SK-N-DZ (cell line): ENCODE measurements at regions not wholly inside any gene's neighbourhood (a gene's known extent, or its start where the extent isn't known, plus 50 kb on each side); places are given as distances from the start of the nearest gene placed in this dataset.

ENCODE experiments used
- DNase-seq: peaks from one replicate; pipeline ENCODE4 v3.0.0-alpha.2; 2015; ENCODE audit warnings: low spot score

GRCh38 chr16:54679531-54679930 lies 251.1 kb upstream of the IRX5 start:
- no peak for DNase-seq

DNA sequence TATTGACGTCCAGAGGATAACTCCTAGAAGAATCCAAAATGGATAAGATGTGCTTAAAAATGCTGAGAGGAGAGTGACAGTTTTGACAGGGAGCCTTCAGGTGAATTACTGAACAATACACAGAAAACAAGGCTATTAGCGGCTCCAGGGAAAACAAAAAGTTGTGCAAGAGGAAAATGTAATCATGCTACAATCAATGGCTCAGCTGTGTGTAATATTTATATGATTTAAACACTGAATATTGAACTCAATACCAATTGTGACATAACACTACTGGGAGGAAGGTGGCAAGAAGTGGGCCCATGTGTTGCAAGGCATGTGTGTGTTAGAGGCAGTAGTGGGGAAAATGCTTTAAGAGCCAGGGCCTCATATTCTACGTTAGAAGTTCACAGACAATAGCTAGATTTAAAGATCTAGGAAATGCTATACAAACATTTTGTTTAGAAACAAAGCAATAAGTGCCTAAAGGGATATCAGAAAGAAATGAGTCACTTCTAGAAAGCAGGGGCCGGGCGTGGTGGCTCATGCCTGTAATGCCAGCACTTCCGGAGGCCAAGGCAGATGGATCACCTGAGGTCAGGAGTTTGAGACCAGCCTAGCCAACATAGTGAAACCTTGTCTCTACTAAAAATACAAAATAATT lies 253.2 kb upstream of the IRX5 start:
- DNase-seq, result no peak

DNA sequence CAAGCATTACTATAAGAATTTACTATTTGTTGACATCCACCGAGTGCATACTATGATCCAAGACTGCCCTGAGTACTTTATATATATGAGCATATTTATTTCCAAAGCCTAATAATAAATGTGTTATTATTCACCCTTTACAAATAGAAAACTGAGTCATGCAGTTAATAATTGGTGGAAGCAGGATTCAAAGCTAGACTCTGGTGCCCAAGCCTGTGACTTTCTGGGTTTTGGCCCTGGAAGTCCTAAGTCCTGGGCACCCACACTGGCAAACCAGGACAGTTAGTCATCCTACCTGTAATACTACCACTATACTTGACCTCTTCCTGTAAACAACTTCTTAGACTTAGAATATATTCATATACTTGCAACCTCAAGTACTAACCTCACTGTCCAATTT lies 257.4 kb upstream of the IRX5 start:
- DNase-seq, result no peak

DNA sequence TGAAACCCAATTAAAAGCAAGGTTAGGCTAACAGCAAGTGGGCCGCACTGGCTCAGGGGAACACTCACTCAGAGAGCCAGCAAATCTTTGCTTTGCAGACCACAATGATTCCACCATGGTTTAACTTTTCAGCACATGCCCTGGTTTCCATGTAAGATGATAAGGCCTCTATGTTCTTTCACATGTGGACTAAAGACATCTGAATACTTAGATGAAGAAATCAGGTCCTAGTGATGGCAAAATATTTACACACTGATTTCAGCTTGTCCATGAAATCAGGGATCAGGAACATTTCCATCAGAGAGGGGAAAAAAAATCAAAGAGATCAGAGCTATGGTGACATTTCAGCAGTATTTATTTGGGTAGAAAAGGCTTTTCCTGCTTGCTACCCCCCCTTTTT lies 258.2 kb upstream of the IRX5 start:
- DNase-seq, result no peak

DNA sequence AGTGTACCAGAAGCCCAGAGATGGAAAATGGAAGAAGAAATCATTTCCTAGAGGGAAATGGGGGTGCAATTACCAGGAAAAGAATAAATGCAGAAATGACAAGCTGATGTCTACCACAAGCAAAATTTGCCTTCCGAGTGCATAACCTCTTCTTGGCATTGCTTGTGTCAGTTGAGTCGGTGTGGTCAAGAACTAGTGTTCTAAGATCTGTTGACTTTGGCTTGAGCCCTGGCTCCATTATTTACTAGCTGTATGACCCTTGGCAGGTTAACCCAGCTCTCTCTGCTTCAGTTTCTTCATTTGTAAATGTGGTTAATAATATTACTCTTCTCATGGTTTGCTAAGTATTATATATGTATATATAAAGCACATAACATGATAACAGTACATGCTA lies 273.0 kb upstream of the IRX5 start:
- no peak for DNase-seq

- no peak for DNase-seq
Observed at GRCh38 chr16:54657058-54657708, 273.5 kb upstream of the IRX5 start.

DNA sequence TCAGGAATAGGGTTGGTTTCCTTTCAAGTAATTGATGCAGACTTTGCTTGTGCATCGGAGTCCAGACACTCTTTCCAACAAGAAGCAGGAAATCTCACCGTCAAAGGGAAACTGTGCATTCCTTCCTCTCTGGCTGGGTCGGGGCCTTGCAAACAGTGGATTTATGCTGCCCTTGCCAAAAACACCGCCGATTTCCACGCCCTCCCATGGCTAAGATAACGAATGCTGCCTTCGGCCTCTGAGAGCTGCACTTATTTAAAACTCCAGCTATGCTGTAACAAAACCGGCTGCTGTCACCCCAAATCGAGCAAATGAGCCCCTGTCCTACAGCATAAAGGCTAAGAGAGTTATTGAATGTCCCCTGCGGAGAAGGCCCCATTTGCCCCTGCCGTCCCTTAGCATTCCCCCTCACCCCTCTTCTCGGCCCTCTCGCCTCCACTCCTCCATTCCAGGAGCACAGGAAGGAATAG lies 275.5 kb upstream of the IRX5 start:
- DNase-seq, result no peak

DNA sequence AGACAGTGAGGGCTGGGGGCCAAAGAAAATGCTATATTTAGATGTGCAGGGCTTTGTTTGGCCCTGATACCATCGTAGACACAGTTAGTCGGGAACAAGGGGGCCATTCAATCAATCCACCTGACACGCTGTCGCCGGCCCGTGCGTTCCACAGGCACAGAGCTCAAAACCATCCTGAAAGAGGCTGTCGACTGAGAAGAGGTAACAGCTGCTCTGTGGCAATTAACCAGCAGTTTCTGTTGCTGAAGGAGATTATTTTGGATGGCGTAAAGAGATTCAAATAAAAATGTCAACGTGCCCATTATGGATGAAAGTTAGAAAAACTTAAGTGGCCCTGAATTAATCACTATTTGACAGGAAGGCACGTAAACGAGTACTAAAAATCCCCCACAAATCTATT lies 276.2 kb upstream of the IRX5 start:
- DNase-seq, result no peak

- DNase-seq, result no peak
Observed at GRCh38 chr16:54652201-54652770, 278.4 kb upstream of the IRX5 start.

- DNase-seq, result no peak
Observed at GRCh38 chr16:54651440-54652195, 279.0 kb upstream of the IRX5 start.

GRCh38 chr16:54649876-54650275 lies 280.8 kb upstream of the IRX5 start:
- DNase-seq, result no peak

GRCh38 chr16:54648575-54648974 lies 282.1 kb upstream of the IRX5 start:
- DNase-seq, result no peak

DNA sequence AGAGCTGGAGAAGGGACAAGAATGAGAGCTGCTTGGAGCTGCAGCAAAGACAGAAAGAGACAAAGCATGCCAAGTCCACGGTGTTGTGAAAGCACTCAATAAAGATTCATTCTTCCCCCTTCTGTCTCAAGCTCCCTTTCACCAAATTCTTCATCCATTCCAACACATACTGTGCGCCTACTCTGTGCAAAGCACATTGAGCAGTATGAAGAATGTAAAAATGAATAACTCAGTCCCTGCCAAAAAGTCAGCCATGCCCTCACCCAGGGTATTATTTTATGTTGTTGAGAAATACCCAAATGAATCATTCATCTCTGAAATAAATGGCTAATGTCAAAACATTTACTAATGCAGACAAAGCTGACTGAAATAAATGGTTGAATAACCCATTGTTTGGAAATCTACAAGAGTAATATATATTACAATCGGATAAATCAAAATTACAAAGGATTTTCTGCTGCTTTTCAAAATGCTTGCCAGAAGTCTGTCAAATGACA lies 282.9 kb upstream of the IRX5 start:
- no peak for DNase-seq

GRCh38 chr16:54647216-54647615 lies 283.4 kb upstream of the IRX5 start:
- no peak for DNase-seq

- DNase-seq, result no peak
Observed at GRCh38 chr16:54645345-54645744, 285.3 kb upstream of the IRX5 start.

DNA sequence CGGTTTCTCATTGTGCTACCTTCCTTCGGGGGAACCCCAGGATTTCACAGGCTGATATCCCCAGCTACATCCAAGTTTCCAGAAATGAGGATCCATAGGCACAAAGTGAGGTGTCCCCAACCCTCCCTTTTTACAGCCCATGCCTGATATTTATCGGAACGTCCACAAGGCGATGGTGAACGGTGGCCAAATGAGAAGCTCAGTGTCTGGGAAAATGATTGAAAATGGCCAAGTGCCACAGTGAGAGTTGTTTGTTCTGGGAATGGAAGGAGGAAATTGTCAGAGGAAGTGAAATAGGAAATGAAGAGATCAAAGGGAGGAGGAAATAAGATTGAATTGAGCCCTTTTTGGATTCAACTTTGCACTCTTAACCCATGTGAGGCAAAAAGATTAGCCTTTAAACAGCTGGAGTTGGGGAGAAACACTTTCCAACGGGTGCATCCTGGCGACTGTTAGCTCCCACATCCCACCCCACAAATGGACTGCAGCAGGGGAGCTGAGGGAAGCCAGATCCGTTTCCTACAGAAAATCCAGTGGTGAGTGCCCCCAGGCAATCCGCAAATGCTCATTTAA lies 294.4 kb upstream of the IRX5 start:
- no peak for DNase-seq

DNA sequence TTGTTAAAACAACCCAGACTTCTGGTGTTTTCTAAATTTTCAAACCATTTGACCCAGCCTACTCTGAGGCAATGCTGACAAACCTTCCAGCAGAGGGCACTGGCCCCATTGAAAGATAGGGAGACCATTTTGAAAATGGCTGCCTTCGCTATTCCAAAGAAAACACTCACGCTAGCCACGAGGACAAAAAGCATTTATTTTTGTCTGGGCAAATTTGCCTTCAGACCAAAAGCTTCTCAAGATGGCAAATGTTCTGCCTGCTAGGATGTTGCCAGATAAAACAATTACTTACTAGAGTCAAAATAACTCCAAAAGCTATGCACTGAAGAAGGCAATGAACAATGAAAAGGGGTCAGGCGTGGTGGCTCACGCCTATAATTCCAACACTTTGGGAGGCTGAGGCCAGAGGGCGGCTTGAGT lies 296.7 kb upstream of the IRX5 start:
- no peak for DNase-seq

- DNase-seq, result no peak
Observed at GRCh38 chr16:54632322-54633220, 298.1 kb upstream of the IRX5 start.

DNA sequence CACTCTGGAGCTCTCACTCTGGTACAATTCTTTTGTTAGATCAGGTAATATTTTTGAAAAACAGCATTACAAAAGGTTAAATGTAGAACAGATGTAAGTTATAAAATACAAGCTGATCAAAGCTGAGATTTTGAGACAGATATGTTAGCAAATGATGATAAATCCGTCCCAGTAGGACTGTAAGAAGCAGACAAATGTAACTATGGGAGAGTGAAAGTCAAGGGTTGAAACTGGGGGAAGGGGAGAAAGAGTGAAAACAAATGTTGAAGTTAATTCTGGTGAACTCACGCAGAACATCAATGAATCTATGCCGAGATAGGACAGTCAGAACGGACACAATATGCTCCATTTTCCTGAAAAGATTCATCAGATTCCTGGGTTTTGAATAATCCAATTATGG lies 298.9 kb upstream of the IRX5 start:
- no peak for DNase-seq

DNA sequence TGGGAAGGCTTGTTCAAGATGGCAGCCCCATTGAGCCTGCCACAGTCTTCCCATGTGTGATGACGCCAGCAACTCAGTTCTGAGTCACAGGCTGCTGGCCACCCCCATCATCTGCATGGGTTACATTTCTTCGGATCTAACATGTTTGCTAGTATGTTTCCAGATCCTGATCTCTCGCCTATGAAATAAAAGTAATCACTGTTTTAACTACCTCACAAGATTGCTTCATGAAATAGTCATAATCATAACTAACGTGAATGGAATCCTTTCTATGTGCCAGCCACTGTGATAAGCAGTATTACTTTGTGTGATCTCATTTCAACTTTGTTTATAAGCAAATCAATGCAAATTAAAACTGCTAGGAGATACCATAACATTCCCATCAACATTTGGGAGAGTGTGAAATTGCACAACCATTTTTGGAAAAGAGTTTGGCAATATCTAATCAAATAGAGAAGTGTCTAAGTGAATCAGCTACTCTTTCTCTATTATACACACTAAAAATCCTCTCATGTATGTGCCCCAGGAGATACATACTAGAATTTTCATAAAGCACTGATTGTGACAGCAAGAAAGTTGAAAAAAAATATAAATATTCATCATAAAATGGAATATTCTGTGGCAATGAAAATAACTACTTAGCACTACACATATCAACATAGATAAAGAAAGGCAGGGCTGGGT lies 300.2 kb upstream of the IRX5 start:
- no peak for DNase-seq
